ENCODE measurements at regions not wholly inside any gene's neighbourhood (a gene's known extent, or its start where the extent isn't known, plus 50 kb on each side); places are given as distances from the start of the nearest gene placed in this dataset.

DNA sequence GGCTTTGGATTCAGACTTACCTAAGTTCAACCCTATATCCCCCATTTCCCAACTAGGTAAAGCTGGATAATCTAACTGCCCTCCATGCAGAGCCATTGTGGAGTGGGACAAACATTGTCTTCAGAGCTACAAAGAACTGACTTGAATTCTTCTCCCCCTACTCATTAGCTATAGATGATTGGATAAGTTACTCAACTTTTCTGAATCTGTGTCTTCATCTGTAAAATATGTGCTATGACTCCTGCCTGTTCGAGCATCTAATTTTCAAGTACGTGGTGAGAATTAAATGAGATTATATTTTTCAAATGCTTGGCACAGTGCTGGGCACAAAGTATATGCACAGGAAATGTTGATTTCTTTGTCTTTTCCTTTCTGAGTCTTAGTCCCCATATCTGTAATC lies 240.3 kb upstream of the TCF21 start:
- H3K4me1 ChIP-seq (ENCODE audit: insufficient read depth, low read length): no peaks in the 10 kb centered on the region
- CTCF ChIA-PET: no interaction called here
- no peak overlapping the region for H3K27ac Mint-ChIP-seq
- H3K27me3 Mint-ChIP-seq: no peaks in the 10 kb centered on the region
- no peaks in the 10 kb centered on the region for H3K27me3 ChIP-seq (ENCODE audit: control insufficient read depth in 1 of 2, insufficient read depth in 2 of 2, low read length in 2 of 2)
- no peak overlapping the region for H3K4me3 Mint-ChIP-seq
- intact Hi-C loops (cut with DNase I, micrococcal nuclease): no loop called here
- no peaks in the 10 kb centered on the region for H3K9me3 Mint-ChIP-seq
- no peak for DNase-seq
- POLR2A ChIA-PET: no interaction called here
- no peak overlapping the region for H3K4me3 ChIP-seq (ENCODE audit: low read length)
- H3K36me3 ChIP-seq (ENCODE audit: insufficient read depth, low read length): no peaks in the 10 kb centered on the region
- TF ChIP-seq, protein P1, sequence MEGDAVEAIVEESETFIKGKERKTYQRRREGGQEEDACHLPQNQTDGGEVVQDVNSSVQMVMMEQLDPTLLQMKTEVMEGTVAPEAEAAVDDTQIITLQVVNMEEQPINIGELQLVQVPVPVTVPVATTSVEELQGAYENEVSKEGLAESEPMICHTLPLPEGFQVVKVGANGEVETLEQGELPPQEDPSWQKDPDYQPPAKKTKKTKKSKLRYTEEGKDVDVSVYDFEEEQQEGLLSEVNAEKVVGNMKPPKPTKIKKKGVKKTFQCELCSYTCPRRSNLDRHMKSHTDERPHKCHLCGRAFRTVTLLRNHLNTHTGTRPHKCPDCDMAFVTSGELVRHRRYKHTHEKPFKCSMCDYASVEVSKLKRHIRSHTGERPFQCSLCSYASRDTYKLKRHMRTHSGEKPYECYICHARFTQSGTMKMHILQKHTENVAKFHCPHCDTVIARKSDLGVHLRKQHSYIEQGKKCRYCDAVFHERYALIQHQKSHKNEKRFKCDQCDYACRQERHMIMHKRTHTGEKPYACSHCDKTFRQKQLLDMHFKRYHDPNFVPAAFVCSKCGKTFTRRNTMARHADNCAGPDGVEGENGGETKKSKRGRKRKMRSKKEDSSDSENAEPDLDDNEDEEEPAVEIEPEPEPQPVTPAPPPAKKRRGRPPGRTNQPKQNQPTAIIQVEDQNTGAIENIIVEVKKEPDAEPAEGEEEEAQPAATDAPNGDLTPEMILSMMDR (IDR thresholded peaks at IDR 0.05): no peak
- H3K4me1 Mint-ChIP-seq (ENCODE audit: low read depth): no peaks in the 10 kb centered on the region
- no peak overlapping the region for H3K27ac ChIP-seq (ENCODE audit: low read depth in 1 of 2, low read length in 2 of 2)
- no peaks in the 10 kb centered on the region for H3K36me3 Mint-ChIP-seq (ENCODE audit: low read depth)
- ATAC-seq (ENCODE audit: poor library complexity): no peak
- no peaks in the 10 kb centered on the region for H3K9me3 ChIP-seq (ENCODE audit: control insufficient read depth in 1 of 2, insufficient read depth in 1 of 2, low read length in 2 of 2)

DNA sequence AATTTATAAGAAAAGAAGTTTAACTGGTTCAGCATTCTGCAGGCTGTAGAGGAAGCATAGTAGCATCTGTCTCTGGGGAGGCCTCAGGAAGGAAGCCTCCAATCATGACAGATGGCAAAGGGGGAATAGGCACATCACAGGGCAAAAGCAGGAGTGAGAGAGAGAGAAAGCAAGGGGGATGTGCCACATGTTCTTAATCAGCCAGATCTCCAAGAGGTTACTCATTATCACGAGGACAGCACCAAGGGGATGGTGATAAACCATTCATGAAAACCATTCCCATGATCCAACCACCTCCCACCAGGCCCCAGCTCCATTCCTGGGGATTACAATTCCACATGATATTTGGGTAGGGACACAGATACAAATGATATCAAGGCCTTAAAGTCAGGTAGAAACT lies 217.5 kb upstream of the TCF21 start:
- DNase-seq: no peak
- Mint-ChIP-seq H3K4me1 (ENCODE audit: low read depth) (no peaks in the 10 kb centered on the region), H3K27ac (no peak overlapping the region), H3K4me3 (no peak overlapping the region), H3K27me3 (no peaks in the 10 kb centered on the region), H3K9me3 (no peaks in the 10 kb centered on the region), H3K36me3 (ENCODE audit: low read depth) (no peaks in the 10 kb centered on the region)
- H3K27ac ChIP-seq (ENCODE audit: low read depth in 1 of 2, low read length in 2 of 2): no peak overlapping the region
- no peaks in the 10 kb centered on the region for H3K4me1 ChIP-seq (ENCODE audit: insufficient read depth, low read length)
- no peaks in the 10 kb centered on the region for H3K27me3 ChIP-seq (ENCODE audit: control insufficient read depth in 1 of 2, insufficient read depth in 2 of 2, low read length in 2 of 2)
- intact Hi-C loops (cut with DNase I, micrococcal nuclease): no loop called here
- TF ChIP-seq, protein P1 (IDR thresholded peaks at IDR 0.05): no peak
- H3K36me3 ChIP-seq (ENCODE audit: insufficient read depth, low read length): no peaks in the 10 kb centered on the region
- POLR2A ChIA-PET: interaction anchor here (0.6 kb wide), 1 partner anchor 62 kb away, joined by 3 read pairs; no protein-coding TSS in a partner anchor
- no peak for ATAC-seq (ENCODE audit: poor library complexity)
- CTCF ChIA-PET: no interaction called here
- no peaks in the 10 kb centered on the region for H3K9me3 ChIP-seq (ENCODE audit: control insufficient read depth in 1 of 2, insufficient read depth in 1 of 2, low read length in 2 of 2)
- no peak overlapping the region for H3K4me3 ChIP-seq (ENCODE audit: low read length)

DNA sequence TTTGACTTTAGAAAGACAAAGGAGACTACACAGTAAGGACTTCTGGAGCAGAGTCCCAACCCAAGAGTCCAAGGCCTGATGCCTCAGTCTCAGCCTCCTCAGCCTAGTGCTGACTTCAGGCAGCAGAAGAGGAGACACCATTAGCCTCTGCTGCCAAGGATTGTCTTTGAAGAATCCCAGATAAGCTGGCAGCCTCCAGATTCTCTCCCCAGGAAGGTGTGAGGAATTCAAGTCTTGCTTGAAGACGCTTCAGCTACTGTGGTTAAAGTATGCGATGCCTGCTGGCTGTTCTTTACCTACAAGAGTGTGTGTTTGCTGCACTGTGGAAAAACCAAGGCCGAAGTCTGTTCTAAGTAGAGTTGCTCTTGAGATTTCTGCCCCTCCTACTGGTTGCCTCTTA lies 215.9 kb upstream of the TCF21 start:
- no peak for ATAC-seq (ENCODE audit: poor library complexity)
- TF ChIP-seq, protein P1 (IDR thresholded peaks at IDR 0.05): no peak
- no peaks in the 10 kb centered on the region for H3K36me3 ChIP-seq (ENCODE audit: insufficient read depth, low read length)
- no peak for DNase-seq
- H3K4me3 ChIP-seq (ENCODE audit: low read length): no peak overlapping the region
- intact Hi-C loops (cut with DNase I, micrococcal nuclease): no loop called here
- Mint-ChIP-seq H3K27me3 (no peaks in the 10 kb centered on the region), H3K4me1 (ENCODE audit: low read depth) (no peaks in the 10 kb centered on the region), H3K9me3 (no peaks in the 10 kb centered on the region), H3K27ac (no peak overlapping the region), H3K4me3 (no peak overlapping the region), H3K36me3 (ENCODE audit: low read depth) (no peaks in the 10 kb centered on the region)
- no peaks in the 10 kb centered on the region for H3K9me3 ChIP-seq (ENCODE audit: control insufficient read depth in 1 of 2, insufficient read depth in 1 of 2, low read length in 2 of 2)
- H3K27me3 ChIP-seq (ENCODE audit: control insufficient read depth in 1 of 2, insufficient read depth in 2 of 2, low read length in 2 of 2): no peaks in the 10 kb centered on the region
- CTCF ChIA-PET: no interaction called here
- POLR2A ChIA-PET: interaction anchor here (0.5 kb wide), 1 partner anchor 156 kb away, joined by 5 read pairs; no protein-coding TSS in a partner anchor
- H3K27ac ChIP-seq (ENCODE audit: low read depth in 1 of 2, low read length in 2 of 2): no peak overlapping the region
- H3K4me1 ChIP-seq (ENCODE audit: insufficient read depth, low read length): no peaks in the 10 kb centered on the region
